ENCODE measurements at regions not wholly inside any gene's neighbourhood (a gene's known extent, or its start where the extent isn't known, plus 50 kb on each side); places are given as distances from the start of the nearest gene placed in this dataset.

DNA sequence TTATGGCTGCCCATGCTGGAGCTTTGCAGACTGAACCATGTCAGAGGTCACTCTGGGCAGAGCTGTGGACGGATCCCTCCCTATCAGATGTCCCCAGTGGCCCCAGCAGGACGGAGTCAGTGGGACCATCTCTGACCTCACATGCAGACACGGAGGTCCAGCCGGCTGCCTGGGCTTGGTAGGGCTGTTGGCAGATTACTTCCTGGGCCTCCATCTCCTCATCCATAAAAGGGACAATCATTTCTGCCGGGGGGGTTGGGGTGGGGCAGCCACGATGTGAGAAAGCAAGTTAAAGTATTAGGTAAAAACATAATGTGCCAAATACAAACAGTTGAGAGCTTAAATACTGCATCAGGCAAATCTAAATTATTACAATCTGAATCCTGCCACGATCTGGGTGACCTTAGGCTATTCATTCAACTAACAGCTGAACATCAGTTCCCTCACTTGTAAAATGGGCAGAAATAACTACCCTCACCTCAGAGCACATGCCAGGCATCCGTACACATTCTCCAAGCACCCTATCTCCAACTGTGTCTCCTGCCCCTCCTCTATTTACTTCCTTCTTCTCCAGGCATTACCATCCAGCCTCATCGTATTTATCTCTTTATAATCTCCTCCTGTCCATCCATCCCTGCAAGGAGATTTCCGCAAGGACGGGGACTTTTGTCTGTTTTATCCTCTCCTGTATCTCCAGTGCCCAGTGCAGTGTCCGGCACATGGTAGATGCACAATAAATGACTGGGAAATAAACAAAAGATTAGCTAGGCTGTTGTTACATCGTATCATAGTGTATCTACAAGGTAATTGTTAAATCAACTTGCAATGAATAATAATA is 192.3 kb upstream of the FOXF1 start:
- Histone ChIP-seq H3K4me3 (ENCODE audit: low read depth in 1 of 3, low read length in 3 of 3) (no peak overlapping the region), H3K9me3 (ENCODE audit: control insufficient read depth in 2 of 2, insufficient read depth in 1 of 2, low read depth in 1 of 2, low read length in 1 of 2) (no peaks in the 10 kb centered on the region), H3K4me1 (ENCODE audit: control insufficient read depth in 3 of 3, insufficient read depth in 2 of 3, low read depth in 1 of 3, low read length in 2 of 3) (no peaks in the 10 kb centered on the region), H3K27ac (ENCODE audit: low read depth in 1 of 3, low read length in 2 of 3) (no peak overlapping the region), H3K36me3 (ENCODE audit: control insufficient read depth in 3 of 3, insufficient read depth in 2 of 3, low read depth in 1 of 3, low read length in 3 of 3) (no peaks in the 10 kb centered on the region), H3K27me3 (ENCODE audit: control insufficient read depth in 3 of 3, insufficient read depth in 3 of 3, low read length in 3 of 3) (peaks cover 0 to 2% (median 0%) of the 10 kb centered on the region in 3 donors)
- no peak for DNase-seq
- WGBS, 3 donors, result 49 to 66% (median 54%) methylated on average over 13 of the region's 13 CpGs
- FAIRE-seq, result no peak

DNA sequence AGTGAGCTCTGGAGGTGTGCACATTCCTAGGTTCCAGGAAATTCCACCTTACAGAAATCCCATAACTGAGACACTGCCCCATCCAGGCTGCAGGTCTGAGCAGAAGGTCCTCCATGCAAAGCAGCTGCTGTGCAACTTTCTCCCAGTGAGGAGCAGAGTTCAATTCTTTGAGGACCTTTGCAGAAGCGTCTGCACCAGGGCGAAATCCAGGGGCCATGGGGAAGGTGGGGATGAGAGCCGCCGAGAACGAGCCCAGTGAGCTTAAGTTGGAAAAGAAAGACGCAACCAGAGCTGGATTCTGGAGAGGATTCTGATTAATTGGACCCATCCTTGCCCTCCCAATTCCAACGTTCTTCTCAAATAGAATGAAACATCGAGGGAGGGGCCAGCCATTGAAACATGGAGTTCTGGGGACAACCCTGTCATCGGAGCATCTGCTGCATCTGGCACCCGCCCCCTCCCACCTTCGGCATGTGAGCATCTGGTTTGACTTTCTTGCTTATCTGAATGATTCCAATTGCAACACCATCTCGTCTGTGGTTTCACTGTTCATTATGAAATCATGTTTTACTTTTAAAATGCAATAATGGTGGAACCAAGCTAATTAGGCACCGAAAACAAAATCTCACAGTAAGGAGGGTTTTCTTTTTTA is 190.6 kb upstream of the FOXF1 start:
- Histone ChIP-seq H3K9me3 (ENCODE audit: control insufficient read depth in 2 of 2, insufficient read depth in 1 of 2, low read depth in 1 of 2, low read length in 1 of 2) (no peaks in the 10 kb centered on the region), H3K27me3 (ENCODE audit: control insufficient read depth in 3 of 3, insufficient read depth in 3 of 3, low read length in 3 of 3) (peaks cover 0 to 2% (median 0%) of the 10 kb centered on the region in 3 donors), H3K27ac (ENCODE audit: low read depth in 1 of 3, low read length in 2 of 3) (no peak overlapping the region), H3K4me1 (ENCODE audit: control insufficient read depth in 3 of 3, insufficient read depth in 2 of 3, low read depth in 1 of 3, low read length in 2 of 3) (no peaks in the 10 kb centered on the region), H3K36me3 (ENCODE audit: control insufficient read depth in 3 of 3, insufficient read depth in 2 of 3, low read depth in 1 of 3, low read length in 3 of 3) (no peaks in the 10 kb centered on the region), H3K4me3 (ENCODE audit: low read depth in 1 of 3, low read length in 3 of 3) (no peak overlapping the region)
- WGBS, 3 donors, result 65 to 72% (median 68%) methylated on average over 13 of the region's 13 CpGs
- FAIRE-seq, result no peak
- DNase-seq, result no peak

GRCh38 chr16:86320237-86320595 is 190.1 kb upstream of the FOXF1 start:
- Histone ChIP-seq H3K27ac (ENCODE audit: low read depth in 1 of 3, low read length in 2 of 3) (no peak overlapping the region), H3K36me3 (ENCODE audit: control insufficient read depth in 3 of 3, insufficient read depth in 2 of 3, low read depth in 1 of 3, low read length in 3 of 3) (no peaks in the 10 kb centered on the region), H3K27me3 (ENCODE audit: control insufficient read depth in 3 of 3, insufficient read depth in 3 of 3, low read length in 3 of 3) (peaks cover 0 to 2% (median 0%) of the 10 kb centered on the region in 3 donors), H3K4me1 (ENCODE audit: control insufficient read depth in 3 of 3, insufficient read depth in 2 of 3, low read depth in 1 of 3, low read length in 2 of 3) (no peaks in the 10 kb centered on the region), H3K9me3 (ENCODE audit: control insufficient read depth in 2 of 2, insufficient read depth in 1 of 2, low read depth in 1 of 2, low read length in 1 of 2) (no peaks in the 10 kb centered on the region), H3K4me3 (ENCODE audit: low read depth in 1 of 3, low read length in 3 of 3) (no peak overlapping the region)
- FAIRE-seq (no peak), DNase-seq (no peak)
- 88 to 89% (median 88%) methylated on average over 3 of the region's 3 CpGs for WGBS, 3 donors

GRCh38 chr16:86321491-86321890 is 188.8 kb upstream of the FOXF1 start:
- no peaks in the 10 kb centered on the region for H3K4me1 ChIP-seq (ENCODE audit: control insufficient read depth in 3 of 3, insufficient read depth in 2 of 3, low read depth in 1 of 3, low read length in 2 of 3)
- DNase-seq (no peak), FAIRE-seq (no peak)
- 65 to 73% (median 70%) methylated on average over 9 of the region's 9 CpGs for WGBS, 3 donors
- no peak overlapping the region for H3K4me3 ChIP-seq (ENCODE audit: low read depth in 1 of 3, low read length in 3 of 3)
- H3K9me3 ChIP-seq (ENCODE audit: control insufficient read depth in 2 of 2, insufficient read depth in 1 of 2, low read depth in 1 of 2, low read length in 1 of 2), result peaks cover 0 to 4% of the 10 kb centered on the region in 2 donors
- no peaks in the 10 kb centered on the region for H3K36me3 ChIP-seq (ENCODE audit: control insufficient read depth in 3 of 3, insufficient read depth in 2 of 3, low read depth in 1 of 3, low read length in 3 of 3)
- H3K27me3 ChIP-seq (ENCODE audit: control insufficient read depth in 3 of 3, insufficient read depth in 3 of 3, low read length in 3 of 3), result peaks cover 0 to 2% (median 0%) of the 10 kb centered on the region in 3 donors
- H3K27ac ChIP-seq (ENCODE audit: low read depth in 1 of 3, low read length in 2 of 3), result no peak overlapping the region

GRCh38 chr16:86322283-86322682 is 188.0 kb upstream of the FOXF1 start:
- no peak for FAIRE-seq
- H3K4me1 ChIP-seq (ENCODE audit: control insufficient read depth in 3 of 3, insufficient read depth in 2 of 3, low read depth in 1 of 3, low read length in 2 of 3), result no peaks in the 10 kb centered on the region

GRCh38 chr16:86322806-86323205 is 187.5 kb upstream of the FOXF1 start:
- H3K4me1 ChIP-seq (ENCODE audit: control insufficient read depth in 3 of 3, insufficient read depth in 2 of 3, low read depth in 1 of 3, low read length in 2 of 3), result no peaks in the 10 kb centered on the region
- 45 to 51% (median 49%) methylated on average over 8 of the region's 8 CpGs for WGBS, 3 donors

More at GRCh38 chr16:86322283-86322682, 188.0 kb upstream of the FOXF1 start:
- Histone ChIP-seq H3K36me3 (ENCODE audit: control insufficient read depth in 3 of 3, insufficient read depth in 2 of 3, low read depth in 1 of 3, low read length in 3 of 3) (no peaks in the 10 kb centered on the region), H3K4me3 (ENCODE audit: low read depth in 1 of 3, low read length in 3 of 3) (no peak overlapping the region), H3K27ac (ENCODE audit: low read depth in 1 of 3, low read length in 2 of 3) (no peak overlapping the region), H3K27me3 (ENCODE audit: control insufficient read depth in 3 of 3, insufficient read depth in 3 of 3, low read length in 3 of 3) (peaks cover 0 to 2% (median 0%) of the 10 kb centered on the region in 3 donors), H3K9me3 (ENCODE audit: control insufficient read depth in 2 of 2, insufficient read depth in 1 of 2, low read depth in 1 of 2, low read length in 1 of 2) (peaks cover 0 to 4% of the 10 kb centered on the region in 2 donors)
- 26 to 36% (median 30%) methylated on average over 6 of the region's 6 CpGs for WGBS, 3 donors
- DNase-seq, result no peak

DNA sequence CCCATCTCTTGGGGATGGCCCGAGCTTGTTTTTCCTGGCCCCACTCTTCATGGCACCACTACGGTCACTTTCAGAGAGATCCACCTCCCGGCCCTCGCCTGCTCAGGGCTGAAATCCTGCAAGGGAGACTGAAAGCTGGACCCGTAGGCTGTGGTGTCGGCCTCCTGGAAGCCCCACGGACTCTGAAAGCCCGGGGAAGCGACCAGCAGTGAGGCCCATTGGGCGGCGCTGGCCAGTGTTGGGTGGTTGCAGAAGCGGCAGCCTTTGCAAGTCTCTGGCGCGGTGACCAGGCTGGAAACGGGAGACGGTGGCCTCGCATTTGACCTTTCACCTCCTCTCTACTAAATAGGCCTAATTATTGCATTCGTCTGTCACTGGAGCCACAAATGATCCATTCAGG is 186.0 kb upstream of the FOXF1 start:
- no peak for DNase-seq
- Histone ChIP-seq H3K36me3 (ENCODE audit: control insufficient read depth in 3 of 3, insufficient read depth in 2 of 3, low read depth in 1 of 3, low read length in 3 of 3) (no peaks in the 10 kb centered on the region), H3K4me3 (ENCODE audit: low read depth in 1 of 3, low read length in 3 of 3) (no peak overlapping the region), H3K27me3 (ENCODE audit: control insufficient read depth in 3 of 3, insufficient read depth in 3 of 3, low read length in 3 of 3) (peaks cover 0 to 2% (median 0%) of the 10 kb centered on the region in 3 donors), H3K9me3 (ENCODE audit: control insufficient read depth in 2 of 2, insufficient read depth in 1 of 2, low read depth in 1 of 2, low read length in 1 of 2) (peaks cover 0 to 4% of the 10 kb centered on the region in 2 donors), H3K27ac (ENCODE audit: low read depth in 1 of 3, low read length in 2 of 3) (no peak overlapping the region), H3K4me1 (ENCODE audit: control insufficient read depth in 3 of 3, insufficient read depth in 2 of 3, low read depth in 1 of 3, low read length in 2 of 3) (no peaks in the 10 kb centered on the region)
- FAIRE-seq, result no peak
- WGBS, 3 donors, result 84 to 93% (median 89%) methylated on average over 18 of the region's 18 CpGs

More at GRCh38 chr16:86322806-86323205, 187.5 kb upstream of the FOXF1 start:
- DNase-seq, result no peak
- Histone ChIP-seq H3K27ac (ENCODE audit: low read depth in 1 of 3, low read length in 2 of 3) (no peak overlapping the region), H3K4me3 (ENCODE audit: low read depth in 1 of 3, low read length in 3 of 3) (no peak overlapping the region), H3K9me3 (ENCODE audit: control insufficient read depth in 2 of 2, insufficient read depth in 1 of 2, low read depth in 1 of 2, low read length in 1 of 2) (peaks cover 0 to 4% of the 10 kb centered on the region in 2 donors), H3K27me3 (ENCODE audit: control insufficient read depth in 3 of 3, insufficient read depth in 3 of 3, low read length in 3 of 3) (peaks cover 0 to 2% (median 0%) of the 10 kb centered on the region in 3 donors), H3K36me3 (ENCODE audit: control insufficient read depth in 3 of 3, insufficient read depth in 2 of 3, low read depth in 1 of 3, low read length in 3 of 3) (no peaks in the 10 kb centered on the region)
- no peak for FAIRE-seq

DNA sequence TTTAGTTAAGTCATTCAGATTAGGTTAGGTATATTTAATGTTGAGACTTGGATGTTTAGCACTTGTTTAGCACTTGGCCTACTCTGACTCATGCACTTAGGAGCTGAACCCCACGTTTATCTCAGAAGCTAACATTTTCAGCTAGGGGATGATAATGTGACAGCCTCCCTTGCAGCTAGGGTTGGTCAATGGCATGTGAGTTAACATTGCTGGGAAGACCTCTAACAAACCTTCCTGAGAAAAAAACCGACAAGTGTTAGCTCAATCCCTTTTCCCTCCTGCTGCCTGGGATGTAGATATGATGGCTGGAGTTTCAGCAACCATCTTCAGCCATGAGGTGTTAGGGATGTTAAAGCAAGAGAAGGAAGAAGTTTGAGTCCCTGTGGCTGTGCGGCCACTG is 185.0 kb upstream of the FOXF1 start:
- Histone ChIP-seq H3K9me3 (ENCODE audit: control insufficient read depth in 2 of 2, insufficient read depth in 1 of 2, low read depth in 1 of 2, low read length in 1 of 2) (peaks cover 0 to 4% of the 10 kb centered on the region in 2 donors), H3K4me1 (ENCODE audit: control insufficient read depth in 3 of 3, insufficient read depth in 2 of 3, low read depth in 1 of 3, low read length in 2 of 3) (no peaks in the 10 kb centered on the region), H3K4me3 (ENCODE audit: low read depth in 1 of 3, low read length in 3 of 3) (no peak overlapping the region), H3K27ac (ENCODE audit: low read depth in 1 of 3, low read length in 2 of 3) (no peak overlapping the region), H3K27me3 (ENCODE audit: control insufficient read depth in 3 of 3, insufficient read depth in 3 of 3, low read length in 3 of 3) (peaks cover 0 to 4% (median 0%) of the 10 kb centered on the region in 3 donors), H3K36me3 (ENCODE audit: control insufficient read depth in 3 of 3, insufficient read depth in 2 of 3, low read depth in 1 of 3, low read length in 3 of 3) (no peaks in the 10 kb centered on the region)
- no peak for FAIRE-seq
- 64 to 83% (median 76%) methylated on average over 3 of the region's 3 CpGs for WGBS, 3 donors
- DNase-seq, result no peak
